ENCODE measurements at regions not wholly inside any gene's neighbourhood (a gene's known extent, or its start where the extent isn't known, plus 50 kb on each side); places are given as distances from the start of the nearest gene placed in this dataset.
A peak's percentile ranks its signal among the peaks of the same experiment; 100 is the strongest.
"Not testable (repeated sequence)": the region's sequence is repeated elsewhere in the genome, so short reads cannot be mapped to it uniquely, and the experiment has no call there.

DNA sequence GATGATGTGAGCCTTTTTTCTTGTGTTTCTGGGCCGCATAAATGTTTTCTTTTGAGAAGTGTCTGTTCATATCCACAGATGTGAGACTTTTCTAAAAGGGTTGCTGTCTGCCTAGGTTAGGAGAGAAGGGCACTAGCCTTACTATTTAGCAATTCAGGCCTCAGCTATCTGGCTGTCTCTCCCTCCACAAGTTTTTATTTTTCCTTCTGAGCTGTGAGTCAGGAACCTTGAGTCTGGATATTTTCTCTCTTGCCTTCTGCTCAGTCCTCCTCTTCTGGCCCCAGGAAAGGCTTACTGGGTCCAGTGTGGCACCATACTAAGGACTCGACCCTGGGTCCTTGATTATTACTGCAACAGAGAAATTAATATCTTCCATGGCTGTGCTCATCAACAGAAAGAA, 187.6 kb downstream of the CSNK1G3 start:
- no peak for ATAC-seq
- TF ChIP-seq ARNTL (CRISPR knock-in tag; IDR thresholded peaks at IDR 0.05; ENCODE audit: borderline replicate concordance, low read depth), result no peak
- TF ChIP-seq PPARA (CRISPR knock-in tag; IDR thresholded peaks at IDR 0.05; ENCODE audit: borderline replicate concordance), result no peak
- TF ChIP-seq GLIS3 (CRISPR knock-in tag; IDR thresholded peaks at IDR 0.05), result no peak
- no peak for TF ChIP-seq ISL1 (CRISPR knock-in tag; IDR thresholded peaks at IDR 0.05)
- no peak for TF ChIP-seq ZNF565 (CRISPR knock-in tag; conservative IDR thresholded peaks at IDR 0.05; ENCODE audit: low read depth)
- TF ChIP-seq, protein P1, sequence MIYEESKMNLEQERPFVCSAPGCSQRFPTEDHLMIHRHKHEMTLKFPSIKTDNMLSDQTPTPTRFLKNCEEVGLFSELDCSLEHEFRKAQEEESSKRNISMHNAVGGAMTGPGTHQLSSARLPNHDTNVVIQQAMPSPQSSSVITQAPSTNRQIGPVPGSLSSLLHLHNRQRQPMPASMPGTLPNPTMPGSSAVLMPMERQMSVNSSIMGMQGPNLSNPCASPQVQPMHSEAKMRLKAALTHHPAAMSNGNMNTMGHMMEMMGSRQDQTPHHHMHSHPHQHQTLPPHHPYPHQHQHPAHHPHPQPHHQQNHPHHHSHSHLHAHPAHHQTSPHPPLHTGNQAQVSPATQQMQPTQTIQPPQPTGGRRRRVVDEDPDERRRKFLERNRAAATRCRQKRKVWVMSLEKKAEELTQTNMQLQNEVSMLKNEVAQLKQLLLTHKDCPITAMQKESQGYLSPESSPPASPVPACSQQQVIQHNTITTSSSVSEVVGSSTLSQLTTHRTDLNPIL (CRISPR knock-in tag; IDR thresholded peaks at IDR 0.05; ENCODE audit: low read depth), result no peak
- TF ChIP-seq ZFP30 (CRISPR knock-in tag; IDR thresholded peaks at IDR 0.05), result no peak
- TF ChIP-seq, protein P2, sequence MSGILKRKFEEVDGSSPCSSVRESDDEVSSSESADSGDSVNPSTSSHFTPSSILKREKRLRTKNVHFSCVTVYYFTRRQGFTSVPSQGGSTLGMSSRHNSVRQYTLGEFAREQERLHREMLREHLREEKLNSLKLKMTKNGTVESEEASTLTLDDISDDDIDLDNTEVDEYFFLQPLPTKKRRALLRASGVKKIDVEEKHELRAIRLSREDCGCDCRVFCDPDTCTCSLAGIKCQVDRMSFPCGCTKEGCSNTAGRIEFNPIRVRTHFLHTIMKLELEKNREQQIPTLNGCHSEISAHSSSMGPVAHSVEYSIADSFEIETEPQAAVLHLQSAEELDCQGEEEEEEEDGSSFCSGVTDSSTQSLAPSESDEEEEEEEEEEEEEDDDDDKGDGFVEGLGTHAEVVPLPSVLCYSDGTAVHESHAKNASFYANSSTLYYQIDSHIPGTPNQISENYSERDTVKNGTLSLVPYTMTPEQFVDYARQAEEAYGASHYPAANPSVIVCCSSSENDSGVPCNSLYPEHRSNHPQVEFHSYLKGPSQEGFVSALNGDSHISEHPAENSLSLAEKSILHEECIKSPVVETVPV (CRISPR knock-in tag; IDR thresholded peaks at IDR 0.05), result no peak

DNA sequence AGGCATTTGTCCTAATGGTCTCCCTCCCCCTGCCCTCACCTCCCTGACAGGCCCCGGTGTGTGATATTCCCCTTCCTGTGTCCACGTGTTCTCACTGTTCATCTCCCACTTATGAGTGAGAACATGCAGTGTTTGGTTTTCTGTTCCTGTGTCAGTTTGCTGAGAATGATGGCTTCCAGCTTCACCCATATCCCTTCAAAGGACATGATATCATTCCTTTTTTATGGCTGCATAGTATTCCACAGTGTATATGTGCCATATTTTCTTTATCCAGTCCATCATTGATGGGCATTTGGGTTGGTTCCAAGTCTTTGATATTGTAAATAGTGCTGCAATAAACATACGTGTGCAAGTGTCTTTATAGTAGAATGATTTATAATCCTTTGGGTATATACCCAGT, 187.0 kb downstream of the CSNK1G3 start:
- ATAC-seq, result not testable (repeated sequence)

GRCh38 chr5:123696921-123697341, 185.0 kb downstream of the CSNK1G3 start:
- ATAC-seq, result peak; percentile 62
- TF ChIP-seq ZFP30 (CRISPR knock-in tag; IDR thresholded peaks at IDR 0.05) (no peak), ISL1 (CRISPR knock-in tag; IDR thresholded peaks at IDR 0.05) (0 out of 2 replicates have a peak, but pooled peaks have one; percentile 6)

- no peak for ATAC-seq
- TF ChIP-seq ZFP3 (CRISPR knock-in tag; IDR thresholded peaks at IDR 0.05), result no peak
- TF ChIP-seq ZNF565 (CRISPR knock-in tag; conservative IDR thresholded peaks at IDR 0.05; ENCODE audit: low read depth), result no peak
- TF ChIP-seq ZFP30 (CRISPR knock-in tag; IDR thresholded peaks at IDR 0.05), result no peak
- no peak for TF ChIP-seq BACH2 (CRISPR knock-in tag; IDR thresholded peaks at IDR 0.05; ENCODE audit: borderline replicate concordance)
- no peak for TF ChIP-seq ZC3H10 (CRISPR knock-in tag; IDR thresholded peaks at IDR 0.05)
- TF ChIP-seq, protein P2 (CRISPR knock-in tag; IDR thresholded peaks at IDR 0.05), result no peak
- no peak for TF ChIP-seq ARNTL (CRISPR knock-in tag; IDR thresholded peaks at IDR 0.05; ENCODE audit: borderline replicate concordance, low read depth)
- TF ChIP-seq, protein P1 (CRISPR knock-in tag; IDR thresholded peaks at IDR 0.05; ENCODE audit: low read depth), result no peak
- no peak for TF ChIP-seq ISL1 (CRISPR knock-in tag; IDR thresholded peaks at IDR 0.05)
- no peak for TF ChIP-seq RARB (CRISPR knock-in tag; IDR thresholded peaks at IDR 0.05)
- TF ChIP-seq PPARA (CRISPR knock-in tag; IDR thresholded peaks at IDR 0.05; ENCODE audit: borderline replicate concordance), result no peak
- TF ChIP-seq CSDC2 (CRISPR knock-in tag; IDR thresholded peaks at IDR 0.05), result no peak
- no peak for TF ChIP-seq ZNF8 (CRISPR knock-in tag; IDR thresholded peaks at IDR 0.05)
- TF ChIP-seq TCF4 (CRISPR knock-in tag; IDR thresholded peaks at IDR 0.05; ENCODE audit: borderline replicate concordance), result no peak
- TF ChIP-seq ESRRG (CRISPR knock-in tag; IDR thresholded peaks at IDR 0.05), result no peak
- TF ChIP-seq, protein P3, sequence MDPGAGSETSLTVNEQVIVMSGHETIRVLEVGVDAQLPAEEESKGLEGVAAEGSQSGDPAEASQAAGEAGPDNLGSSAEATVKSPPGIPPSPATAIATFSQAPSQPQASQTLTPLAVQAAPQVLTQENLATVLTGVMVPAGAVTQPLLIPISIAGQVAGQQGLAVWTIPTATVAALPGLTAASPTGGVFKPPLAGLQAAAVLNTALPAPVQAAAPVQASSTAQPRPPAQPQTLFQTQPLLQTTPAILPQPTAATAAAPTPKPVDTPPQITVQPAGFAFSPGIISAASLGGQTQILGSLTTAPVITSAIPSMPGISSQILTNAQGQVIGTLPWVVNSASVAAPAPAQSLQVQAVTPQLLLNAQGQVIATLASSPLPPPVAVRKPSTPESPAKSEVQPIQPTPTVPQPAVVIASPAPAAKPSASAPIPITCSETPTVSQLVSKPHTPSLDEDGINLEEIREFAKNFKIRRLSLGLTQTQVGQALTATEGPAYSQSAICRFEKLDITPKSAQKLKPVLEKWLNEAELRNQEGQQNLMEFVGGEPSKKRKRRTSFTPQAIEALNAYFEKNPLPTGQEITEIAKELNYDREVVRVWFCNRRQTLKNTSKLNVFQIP (CRISPR knock-in tag; IDR thresholded peaks at IDR 0.05; ENCODE audit: borderline replicate concordance, low read depth), result no peak
- TF ChIP-seq ZNF70 (CRISPR knock-in tag; IDR thresholded peaks at IDR 0.05), result no peak
- TF ChIP-seq TOX (CRISPR knock-in tag; IDR thresholded peaks at IDR 0.05; ENCODE audit: borderline replicate concordance), result no peak
- TF ChIP-seq OSR1 (CRISPR knock-in tag; IDR thresholded peaks at IDR 0.05), result no peak
Observed at GRCh38 chr5:123690821-123691220, 178.8 kb downstream of the CSNK1G3 start.
